NOMO-1 treated with dmso at 0.1 percent for 144 hours (cell line): ENCODE measurements at regions not wholly inside any gene's neighbourhood (a gene's known extent, or its start where the extent isn't known, plus 50 kb on each side); places are given as distances from the start of the nearest gene placed in this dataset.

ENCODE experiments used
- DNase-seq: peaks from one replicate; lab custom pipeline; 2025; ENCODE audit not compliant: unreplicated experiment; lab: John Stamatoyannopoulos, UW

DNA sequence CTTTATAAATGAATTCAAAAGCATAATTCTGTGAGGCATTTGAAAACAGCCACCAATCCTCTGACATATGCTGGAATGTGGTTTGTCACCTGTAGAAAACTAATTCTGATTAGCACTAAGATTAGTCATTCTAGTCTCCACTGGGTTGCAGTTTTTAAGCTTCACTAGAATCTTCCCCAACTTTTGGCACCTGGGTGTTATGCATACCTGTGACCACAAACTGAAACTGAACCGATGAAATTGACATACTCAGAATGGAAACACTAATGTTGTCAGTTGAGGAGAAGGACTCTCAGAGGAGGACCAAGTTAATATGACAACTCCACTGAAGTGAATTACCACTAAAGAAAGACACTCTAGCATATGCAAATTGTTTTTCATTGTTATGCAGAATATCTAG, 285.8 kb upstream of the NEGR1 start:
- DNase-seq = no peak

DNA sequence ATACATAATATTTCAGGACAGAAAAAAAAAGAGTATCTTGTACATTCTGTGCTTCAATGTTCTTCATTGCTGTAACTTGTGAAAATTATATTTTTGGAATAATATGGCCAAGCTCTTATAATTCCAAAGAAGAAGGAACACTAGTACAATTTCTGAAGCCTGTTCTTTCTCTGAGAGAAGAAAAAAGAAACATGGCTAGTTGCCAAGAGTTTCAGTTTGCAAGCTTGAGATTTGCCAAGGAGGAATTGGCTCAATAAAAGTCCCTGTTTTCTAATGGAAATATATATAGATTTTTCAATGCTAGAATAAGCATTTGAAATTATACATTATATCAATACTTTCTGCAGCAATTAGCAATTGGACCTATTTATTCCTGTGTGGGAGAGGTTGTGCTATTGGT, 285.2 kb upstream of the NEGR1 start:
- no peak for DNase-seq

DNA sequence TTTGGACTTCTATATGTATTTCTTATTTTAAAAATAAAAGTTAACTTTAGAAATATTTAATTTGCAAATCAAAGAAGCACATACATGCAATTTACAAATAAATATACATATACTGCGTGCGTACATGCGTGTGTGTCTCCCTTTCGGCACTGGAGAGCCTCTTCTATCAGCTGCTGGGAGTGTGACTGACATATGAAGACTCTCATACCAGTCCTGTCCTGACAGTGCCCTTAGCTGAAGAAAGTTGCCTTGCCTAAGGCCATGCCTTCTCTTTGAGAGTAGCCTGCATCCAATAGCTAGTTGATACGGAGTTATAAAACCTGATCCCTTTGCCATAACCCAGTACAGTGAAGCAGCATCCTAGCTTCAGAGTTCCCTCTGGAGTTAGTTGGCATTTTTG, 282.4 kb upstream of the NEGR1 start:
- no peak for DNase-seq

DNA sequence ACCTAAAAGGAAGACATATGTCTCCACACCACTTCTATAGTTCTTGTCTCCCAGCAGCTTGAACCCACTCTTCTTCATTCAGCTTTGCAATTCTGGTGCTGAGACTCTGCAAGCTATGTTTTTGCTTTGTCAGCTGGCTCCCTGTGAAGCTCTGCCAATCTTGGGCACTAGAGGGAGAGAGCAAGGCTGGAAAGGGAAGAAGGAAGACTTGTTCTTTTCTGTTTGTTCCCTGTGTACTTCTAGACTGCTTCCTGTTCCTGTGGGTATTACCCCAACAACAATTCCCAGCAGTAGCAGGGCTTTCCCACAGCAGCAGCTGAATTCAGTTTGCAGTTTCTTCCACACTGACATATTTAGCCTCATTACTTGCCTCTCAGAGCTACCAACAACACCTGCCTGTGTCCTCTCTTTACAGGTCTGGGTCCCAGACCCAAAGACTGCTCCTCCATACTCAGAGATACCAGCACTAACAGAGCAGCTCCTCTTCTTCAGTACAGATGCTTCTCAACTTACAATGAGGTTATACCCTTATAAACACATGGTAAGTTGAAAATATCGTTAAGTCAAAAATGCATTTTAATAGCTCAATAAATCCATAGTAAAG, 275.2 kb upstream of the NEGR1 start:
- no peak for DNase-seq

DNA sequence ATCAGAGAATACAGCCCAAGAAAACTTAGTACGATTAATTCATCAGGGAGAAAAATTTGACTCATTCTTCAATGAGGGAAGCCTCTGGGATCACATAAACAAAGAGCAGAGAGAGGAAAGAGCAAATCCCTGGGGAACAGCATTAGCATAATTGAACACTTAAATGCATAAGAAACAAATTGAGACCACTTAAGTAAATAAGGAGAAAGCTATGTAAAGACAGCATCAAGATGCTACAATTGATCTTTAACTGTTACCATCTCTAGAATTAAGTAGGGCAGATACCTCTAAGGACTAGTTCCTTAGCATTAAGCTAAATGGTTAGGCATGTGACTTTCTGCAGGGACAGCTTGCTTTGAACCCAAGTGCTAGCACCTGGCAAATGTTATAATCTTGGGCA, 265.1 kb upstream of the NEGR1 start:
- no peak for DNase-seq

DNA sequence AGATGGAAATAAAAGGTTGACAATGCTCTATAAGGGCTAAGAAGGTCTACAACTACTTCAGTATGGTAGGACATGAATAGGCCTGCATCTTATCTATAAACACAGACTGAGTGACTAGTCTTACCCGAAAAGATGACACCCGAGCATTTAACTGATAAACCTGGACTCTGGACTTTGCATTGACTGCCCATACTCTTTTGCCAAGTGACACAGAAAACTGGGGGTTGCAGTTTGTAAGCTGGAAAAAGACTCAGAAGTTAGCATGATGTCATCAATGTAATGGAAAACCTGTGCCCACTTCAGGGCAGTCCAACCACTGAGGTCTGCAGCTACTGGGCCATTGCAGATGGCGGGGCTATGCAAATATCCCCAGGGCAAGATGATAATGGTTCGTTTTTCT, 258.3 kb upstream of the NEGR1 start:
- DNase-seq = no peak

DNA sequence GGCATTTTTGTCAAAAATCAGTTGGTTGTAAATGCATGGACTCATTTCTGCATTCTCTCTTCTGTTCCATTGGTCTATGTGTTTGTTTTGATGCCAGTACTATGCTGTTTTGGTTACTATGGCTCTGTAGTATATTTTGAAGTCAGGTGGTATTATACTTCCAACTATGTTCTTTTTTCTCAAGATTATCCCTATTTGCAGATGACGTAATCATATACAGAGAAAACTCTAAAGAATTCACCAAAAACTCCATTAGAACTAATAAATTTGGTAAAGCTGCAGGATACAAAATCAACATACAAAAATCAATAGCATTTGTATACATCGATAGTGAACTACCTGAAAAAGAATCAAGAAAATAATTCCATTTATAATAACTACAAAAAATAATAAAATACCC, 253.1 kb upstream of the NEGR1 start:
- no peak for DNase-seq

DNA sequence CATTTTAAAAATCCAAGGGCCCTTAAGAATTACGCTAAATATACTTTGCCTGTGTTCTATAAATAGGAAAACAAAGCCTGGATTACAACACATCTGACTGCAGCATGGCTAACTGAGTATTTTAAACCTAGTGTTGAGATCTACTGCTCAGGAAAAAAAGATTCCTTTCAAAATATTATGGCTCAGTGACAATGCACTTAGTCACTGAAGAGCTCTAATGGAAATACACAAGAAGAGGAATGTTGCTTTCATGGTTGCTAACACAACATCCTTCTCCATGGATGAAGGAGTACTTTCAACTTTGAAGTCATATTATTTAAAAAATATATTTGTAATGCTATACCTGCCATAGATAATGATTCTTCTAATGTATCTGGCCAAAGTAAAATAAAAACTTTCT, 248.3 kb upstream of the NEGR1 start:
- no peak for DNase-seq

DNA sequence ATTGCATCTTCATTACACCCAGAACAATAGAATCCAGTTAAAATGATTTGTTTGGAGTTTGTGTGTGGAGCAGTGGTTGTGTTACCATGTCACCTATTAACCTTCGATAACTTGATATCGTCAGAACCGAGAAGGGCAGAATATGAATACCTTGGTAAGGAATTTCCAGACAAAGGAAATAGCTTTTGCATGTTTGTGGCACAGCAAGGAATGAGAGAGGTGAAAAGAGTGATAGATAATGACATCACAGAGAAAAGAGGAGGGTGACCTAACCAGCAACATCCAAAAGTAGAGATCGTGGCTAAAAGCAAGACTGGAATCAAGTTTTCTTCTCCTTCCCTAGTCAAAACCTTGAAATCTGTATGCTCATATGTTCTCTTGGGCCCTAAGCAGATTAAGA, 244.6 kb upstream of the NEGR1 start:
- DNase-seq = no peak

DNA sequence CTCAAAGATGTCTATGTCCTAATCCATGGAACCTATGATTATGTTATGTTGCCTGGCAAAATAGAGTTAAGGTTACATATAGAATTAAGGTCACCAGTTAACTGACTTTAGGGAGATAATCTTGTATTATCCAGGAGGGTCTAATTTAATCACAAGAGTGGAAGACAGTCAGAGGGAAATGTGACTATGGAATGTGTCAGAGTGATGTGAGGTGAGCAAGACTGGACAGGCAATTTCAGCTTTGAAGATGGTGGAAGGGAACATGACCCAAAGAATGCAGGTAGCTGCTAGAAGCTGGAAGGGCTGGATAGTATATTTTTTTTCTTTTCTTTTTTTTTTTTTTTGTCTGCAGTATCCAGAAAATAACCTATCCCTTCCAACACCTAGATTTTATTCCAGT, 241.7 kb upstream of the NEGR1 start:
- DNase-seq = no peak

DNA sequence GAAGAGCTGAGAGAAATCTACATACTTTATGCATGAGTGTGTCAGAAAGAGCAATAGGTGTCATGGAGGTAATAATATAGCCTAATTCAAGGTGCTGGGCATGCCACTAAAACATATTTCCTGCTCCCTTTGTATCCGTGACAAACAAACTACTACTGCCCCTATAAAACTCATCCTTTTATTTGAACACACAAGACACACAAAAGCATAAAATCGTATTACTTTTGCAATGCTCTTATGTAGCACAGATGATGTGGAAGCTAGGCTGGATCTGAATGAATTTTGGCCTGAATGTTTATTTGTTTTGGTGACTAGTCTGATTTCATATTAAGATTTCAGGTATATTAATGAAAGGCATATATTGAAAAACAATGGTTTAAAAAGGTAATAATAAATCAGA, 239.3 kb upstream of the NEGR1 start:
- DNase-seq = no peak

DNA sequence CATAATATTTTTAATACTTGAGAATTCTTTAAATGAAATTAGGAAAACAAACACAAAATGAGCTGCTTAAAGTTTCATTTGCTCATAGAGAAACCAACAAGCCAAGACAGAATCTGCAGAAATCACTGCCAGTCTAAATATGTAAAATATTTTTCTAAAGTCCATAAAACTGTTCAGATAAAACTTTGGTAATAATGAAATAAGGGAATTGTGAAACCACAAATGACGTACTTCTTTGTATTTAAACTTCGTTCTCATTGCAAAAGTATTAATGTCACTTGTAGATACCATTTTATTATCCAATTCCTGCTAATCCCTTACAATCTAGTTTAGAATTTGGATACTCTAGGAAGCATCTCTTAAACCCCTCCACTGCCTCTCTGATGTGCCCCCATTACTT, 234.5 kb upstream of the NEGR1 start:
- DNase-seq = no peak

DNA sequence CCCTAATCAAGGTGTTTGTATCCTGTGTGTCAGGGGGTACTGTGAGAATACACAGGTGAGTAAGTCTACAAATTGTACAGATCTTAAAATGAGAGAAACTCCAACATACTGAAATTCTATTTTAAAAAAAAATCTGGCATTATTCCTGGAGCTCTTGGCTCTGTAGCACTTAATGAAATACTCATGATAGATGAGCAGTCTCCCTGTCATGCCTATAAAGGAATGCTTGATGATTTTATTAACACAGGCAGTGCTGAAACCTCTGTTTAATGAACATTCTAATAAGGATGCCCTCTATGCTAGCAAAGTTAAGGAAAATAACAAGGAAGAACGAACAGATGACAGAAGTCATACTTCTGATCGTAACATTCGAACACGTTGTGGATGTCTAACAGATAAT, 233.9 kb upstream of the NEGR1 start:
- DNase-seq = no peak

DNA sequence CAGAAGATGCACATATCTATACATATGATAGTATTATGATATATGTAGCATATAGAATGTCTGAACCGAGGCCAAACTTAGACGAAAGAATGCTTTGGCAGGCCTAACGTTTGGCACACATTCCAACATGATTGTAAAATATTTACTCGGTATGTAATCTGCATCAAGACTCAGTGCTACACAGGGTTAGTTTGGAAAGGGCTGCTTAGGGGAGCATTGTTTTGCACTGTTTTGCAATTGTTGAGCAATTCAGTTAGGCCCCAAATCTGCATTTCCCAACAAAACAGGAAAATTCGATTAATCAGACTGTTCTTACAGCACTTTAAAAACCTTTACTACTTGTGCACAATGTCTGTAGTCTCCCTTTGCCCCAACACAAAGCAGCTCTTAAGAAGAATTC, 216.0 kb upstream of the NEGR1 start:
- no peak for DNase-seq

DNA sequence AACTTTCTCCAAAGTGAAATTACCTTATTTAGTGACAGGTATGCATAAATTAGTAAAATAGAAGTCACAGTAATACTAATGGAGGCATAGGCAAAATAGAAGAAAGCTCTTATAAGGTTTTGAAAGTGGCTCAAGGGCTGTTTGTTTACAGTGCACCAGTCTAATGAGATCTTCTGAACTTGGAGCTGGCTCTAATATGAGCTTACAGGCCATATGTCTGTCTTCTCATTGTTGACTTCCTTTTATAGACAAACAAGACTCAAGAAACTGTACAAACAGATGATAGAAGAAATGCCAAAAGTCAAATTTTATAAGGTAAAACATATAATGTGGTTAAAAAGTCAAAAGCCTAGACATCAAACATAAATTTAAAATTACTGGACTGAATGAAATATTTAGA, 207.5 kb upstream of the NEGR1 start:
- no peak for DNase-seq

DNA sequence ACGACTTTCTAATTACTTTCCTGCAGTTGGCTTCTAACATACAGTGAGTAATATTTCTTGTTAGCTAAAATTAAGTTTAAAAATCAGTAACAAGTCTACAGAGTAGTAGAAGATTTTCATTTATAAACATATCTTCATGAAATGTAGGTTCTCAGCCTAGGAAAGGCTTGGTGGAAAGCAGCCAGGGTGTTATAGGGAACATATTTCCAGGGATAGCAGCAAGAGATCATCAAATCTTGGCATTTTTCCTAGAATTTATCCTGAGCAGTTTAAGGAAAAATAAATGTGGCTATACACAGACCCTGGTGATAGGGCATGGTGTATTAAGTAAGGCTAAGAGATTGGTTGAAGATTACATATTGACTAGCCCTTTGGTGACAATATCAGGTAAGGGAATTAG, 203.5 kb upstream of the NEGR1 start:
- no peak for DNase-seq

DNA sequence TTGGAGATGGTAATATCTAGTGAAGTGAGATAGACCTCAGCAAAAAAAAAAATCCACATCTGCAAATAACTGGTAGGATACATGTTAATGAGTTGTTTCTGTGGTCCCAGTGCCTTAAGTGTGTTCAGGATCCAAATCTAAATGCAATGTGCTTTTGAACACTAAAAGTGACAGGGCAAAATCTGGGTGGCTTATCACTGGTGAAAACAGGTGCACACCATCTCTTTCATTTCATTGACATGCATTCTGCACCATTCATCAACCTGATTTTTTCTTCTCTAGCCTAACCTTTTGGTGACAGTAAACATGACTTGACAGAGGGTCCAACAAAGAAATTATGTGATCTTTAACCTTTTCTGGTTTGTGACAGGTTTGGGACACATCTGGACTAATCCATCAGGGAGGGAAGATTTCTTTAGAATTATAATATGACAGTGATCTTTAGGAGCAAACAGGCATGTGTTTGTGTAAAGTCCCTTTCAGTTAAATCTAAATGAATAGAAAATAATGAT, 201.6 kb upstream of the NEGR1 start:
- no peak for DNase-seq

DNA sequence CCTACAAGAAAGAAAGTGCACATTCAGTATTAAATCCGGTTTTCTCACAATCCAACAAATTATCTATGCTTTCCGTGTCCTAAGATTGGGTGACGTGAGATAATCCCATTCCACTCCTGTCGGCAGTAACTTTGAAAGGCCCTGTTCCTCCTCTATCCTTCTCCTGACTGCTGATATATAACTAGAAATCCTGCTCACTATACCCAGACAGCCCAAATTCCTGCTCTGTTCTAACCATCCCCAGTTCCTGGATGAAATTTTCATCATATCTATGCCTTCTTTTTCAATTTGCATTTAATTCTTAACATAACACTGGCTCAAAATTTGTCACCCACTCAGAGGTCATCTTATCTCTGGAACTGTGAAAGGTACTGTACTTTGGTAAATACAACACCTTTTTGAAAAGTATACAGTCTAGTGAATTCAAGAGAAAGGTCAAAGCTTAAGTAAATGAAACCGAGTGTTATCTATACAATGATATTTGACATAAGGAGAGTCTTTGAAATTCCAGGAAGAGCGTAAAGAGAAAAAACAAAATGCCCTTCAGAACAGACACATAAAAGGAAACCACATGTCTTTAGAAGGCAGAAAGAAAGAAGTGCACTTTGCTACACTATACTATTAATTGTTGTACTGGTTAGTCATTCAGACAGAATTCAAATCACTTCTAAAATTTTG, 200.5 kb upstream of the NEGR1 start:
- no peak for DNase-seq

DNA sequence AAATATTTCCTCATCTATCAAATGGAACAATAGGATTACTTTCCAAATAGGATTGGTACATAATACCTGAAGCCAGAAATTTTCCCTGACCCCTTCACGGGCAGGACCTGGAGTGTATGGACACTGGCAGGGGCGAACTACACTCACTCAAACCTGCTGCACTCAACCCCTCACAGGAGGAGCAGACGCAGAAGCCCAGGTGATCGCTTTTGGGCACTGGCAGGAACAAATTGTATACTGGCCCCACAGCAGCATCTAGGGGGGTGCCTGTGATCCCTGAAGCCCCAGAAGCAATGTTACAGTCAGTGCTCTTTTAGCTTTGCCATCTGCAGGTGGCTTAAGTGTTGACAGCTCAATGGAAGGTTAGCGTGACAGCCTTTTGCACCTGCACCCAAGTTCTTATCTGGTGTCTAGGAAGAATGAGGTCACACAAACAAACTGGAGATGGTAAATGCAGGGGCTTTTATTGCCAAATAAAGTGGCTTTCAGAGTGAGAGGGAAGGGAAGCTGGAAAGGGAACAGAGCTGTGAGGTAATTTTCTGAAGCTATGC, 199.2 kb upstream of the NEGR1 start:
- no peak for DNase-seq

DNA sequence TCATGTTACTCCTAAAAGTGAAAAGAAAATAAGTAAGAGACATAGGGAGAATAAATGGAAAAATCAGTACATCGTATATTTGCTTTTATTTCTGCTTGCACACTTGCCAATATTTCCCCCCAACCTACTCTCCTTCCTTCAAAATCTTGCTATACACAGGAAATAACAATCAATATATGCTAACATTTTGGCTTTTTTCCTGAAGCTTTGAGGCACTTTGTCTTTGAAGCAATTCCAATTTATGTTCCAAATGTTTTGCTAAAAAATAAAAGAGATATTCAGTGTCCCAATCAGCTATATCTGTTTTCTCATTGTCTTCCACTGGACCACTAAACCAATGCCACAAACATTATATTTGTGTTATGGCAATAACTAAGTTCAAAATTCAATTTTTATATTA, 184.0 kb upstream of the NEGR1 start:
- no peak for DNase-seq

DNA sequence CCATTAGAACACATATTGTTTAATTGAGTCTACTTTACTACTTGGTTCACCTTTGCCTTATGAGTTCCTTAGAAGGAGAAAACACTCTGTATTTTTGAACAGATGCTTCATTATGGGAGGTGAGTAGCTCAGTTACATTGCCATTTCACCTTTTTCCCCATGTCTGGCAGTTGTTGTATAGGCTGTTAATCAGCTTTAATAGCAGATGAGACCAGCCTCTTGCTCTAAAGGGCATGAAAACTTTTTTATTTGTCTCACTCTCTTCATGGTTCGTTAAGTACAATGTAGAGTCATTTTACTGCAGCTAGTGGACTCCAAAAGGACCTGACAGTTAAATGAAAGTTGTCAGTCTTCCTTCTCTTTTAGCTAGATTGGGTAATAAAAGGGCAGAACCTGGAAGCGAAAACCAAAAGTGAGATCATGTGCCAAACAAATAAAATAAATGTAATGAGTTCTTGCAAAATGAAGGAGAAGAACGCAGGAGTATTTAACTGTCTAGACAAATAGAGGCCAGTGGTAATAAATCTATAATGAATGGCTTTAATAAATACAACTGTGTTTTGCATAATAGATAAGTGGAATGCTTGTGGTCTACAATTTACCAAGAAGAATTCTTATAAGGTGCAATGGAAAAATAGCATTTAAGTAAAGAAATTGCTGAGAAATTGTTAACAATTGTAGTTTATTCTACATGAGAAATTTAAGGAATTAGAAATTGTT, 180.0 kb upstream of the NEGR1 start:
- DNase-seq = no peak

DNA sequence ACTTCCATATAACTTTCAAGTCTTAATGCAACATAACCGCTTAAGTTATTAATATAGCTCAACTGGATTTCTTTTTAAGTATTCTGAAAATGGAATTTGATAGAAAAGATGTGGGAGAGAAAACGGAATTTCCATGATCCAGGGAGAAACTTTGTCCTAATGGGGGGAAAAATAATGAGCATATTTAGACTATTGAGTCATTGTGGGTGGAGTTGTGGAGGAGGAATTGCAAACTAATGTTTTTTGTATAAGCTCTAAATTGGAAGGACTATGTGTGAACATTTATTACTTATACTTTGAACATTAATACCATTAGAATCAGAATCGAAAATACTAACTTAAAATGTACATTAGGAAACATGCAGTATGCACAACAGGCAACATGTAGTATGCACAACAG, 159.9 kb upstream of the NEGR1 start:
- DNase-seq = no peak
